ENCODE measurements at regions not wholly inside any gene's neighbourhood (a gene's known extent, or its start where the extent isn't known, plus 50 kb on each side); places are given as distances from the start of the nearest gene placed in this dataset.

DNA sequence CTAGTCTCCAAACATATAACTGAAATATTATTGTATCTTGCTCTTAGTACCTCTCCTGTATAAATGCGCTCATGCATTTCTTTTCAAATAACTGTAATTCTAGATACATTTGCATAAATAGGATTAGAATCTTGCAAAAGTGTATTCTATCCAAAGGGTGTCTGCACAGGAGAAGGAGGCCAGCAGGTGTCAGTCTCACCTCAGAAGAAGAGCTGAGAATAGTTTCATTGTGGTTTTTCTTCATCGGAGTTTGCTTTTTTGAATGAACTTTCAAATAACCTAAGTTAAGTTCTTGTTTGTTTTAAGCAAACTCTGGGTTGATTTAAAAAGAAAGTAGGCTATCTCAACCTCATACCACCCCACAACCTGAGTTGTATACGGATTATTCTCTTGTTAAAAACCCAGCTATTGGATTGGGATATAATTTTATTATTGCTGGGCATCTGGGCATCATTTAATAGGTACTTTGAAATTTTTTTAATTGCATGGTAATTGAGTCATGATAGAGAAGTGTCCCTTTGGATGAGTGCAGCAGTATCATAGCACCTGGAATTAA lies 125.0 kb upstream of the MLIP start:
- intact Hi-C loops (cut with DNase I): loop anchor here (5.0 kb wide), 2 partner anchors 281 to 1086 kb away; no protein-coding TSS in a partner anchor
- Histone ChIP-seq H3K27me3 (replicated peaks; ENCODE audit: insufficient read depth) (no peaks in the 10 kb centered on the region), H3K4me1 (replicated peaks) (no peaks in the 10 kb centered on the region), H3K4me3 (no peak overlapping the region), H3K27ac (no peak overlapping the region), H3K36me3 (no peaks in the 10 kb centered on the region), H3K9me3 (no peaks in the 10 kb centered on the region)
- peak; percentile 18 for DNase-seq (ENCODE audit: low spot score)
- no peak for TF ChIP-seq POLR2A (IDR thresholded peaks at IDR 0.05)
- TF ChIP-seq, protein P1, sequence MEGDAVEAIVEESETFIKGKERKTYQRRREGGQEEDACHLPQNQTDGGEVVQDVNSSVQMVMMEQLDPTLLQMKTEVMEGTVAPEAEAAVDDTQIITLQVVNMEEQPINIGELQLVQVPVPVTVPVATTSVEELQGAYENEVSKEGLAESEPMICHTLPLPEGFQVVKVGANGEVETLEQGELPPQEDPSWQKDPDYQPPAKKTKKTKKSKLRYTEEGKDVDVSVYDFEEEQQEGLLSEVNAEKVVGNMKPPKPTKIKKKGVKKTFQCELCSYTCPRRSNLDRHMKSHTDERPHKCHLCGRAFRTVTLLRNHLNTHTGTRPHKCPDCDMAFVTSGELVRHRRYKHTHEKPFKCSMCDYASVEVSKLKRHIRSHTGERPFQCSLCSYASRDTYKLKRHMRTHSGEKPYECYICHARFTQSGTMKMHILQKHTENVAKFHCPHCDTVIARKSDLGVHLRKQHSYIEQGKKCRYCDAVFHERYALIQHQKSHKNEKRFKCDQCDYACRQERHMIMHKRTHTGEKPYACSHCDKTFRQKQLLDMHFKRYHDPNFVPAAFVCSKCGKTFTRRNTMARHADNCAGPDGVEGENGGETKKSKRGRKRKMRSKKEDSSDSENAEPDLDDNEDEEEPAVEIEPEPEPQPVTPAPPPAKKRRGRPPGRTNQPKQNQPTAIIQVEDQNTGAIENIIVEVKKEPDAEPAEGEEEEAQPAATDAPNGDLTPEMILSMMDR (IDR thresholded peaks at IDR 0.05): peak in 3 of 4 experiments; percentile 61 to 65 (median 63)
- 7% methylated on average over 3 of the region's 3 CpGs for WGBS

DNA sequence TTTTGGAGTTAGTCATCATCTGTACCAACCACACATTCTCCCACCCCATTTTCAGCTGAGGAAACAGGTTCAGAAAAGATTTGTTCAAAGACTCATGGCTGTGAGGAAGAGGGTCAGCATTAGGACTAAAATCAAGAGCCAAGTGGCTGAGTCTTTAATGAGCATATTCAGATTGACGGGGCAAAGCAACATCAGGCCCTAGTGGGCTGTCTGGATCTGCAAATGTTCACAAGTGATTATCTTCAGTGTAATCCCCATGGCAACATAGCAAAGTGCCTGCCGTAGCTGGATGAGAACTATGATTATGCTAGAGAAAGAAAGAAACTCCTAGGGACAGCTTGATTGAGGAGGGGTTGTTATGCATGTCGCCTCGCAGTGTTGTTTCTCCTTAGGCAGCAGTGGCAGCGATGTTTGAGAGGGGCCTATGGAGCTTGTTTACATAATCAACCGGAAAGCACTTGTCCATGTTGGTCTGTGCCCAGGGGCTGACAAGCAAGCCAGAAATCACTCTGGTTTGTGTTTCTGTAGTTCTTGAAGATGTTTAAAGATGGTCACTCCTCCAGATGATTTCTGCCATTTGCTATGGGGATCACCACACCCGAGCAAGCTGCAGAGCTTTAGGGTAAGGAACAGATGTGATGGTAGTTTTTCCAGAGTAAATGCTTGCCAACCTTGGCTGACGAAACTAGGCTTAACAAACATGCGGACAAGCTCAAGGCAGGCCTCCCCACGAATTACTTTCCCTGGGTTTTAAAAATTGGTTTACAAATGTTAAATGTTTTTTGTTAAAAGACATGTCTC lies 124.3 kb upstream of the MLIP start:
- Histone ChIP-seq H3K27me3 (replicated peaks; ENCODE audit: insufficient read depth) (no peaks in the 10 kb centered on the region), H3K4me1 (replicated peaks) (no peaks in the 10 kb centered on the region), H3K9me3 (no peaks in the 10 kb centered on the region), H3K4me3 (no peak overlapping the region), H3K27ac (no peak overlapping the region), H3K36me3 (no peaks in the 10 kb centered on the region)
- intact Hi-C loops (cut with DNase I): loop anchor here (5.0 kb wide), 2 partner anchors 280 to 1085 kb away; no protein-coding TSS in a partner anchor
- 63% methylated on average over 10 of the region's 10 CpGs for WGBS
- TF ChIP-seq POLR2A (IDR thresholded peaks at IDR 0.05) (no peak), POLR2AphosphoS5 (IDR thresholded peaks at IDR 0.05) (no peak)
- TF ChIP-seq, protein P1 (IDR thresholded peaks at IDR 0.05): no peak
- no peak for DNase-seq (ENCODE audit: low spot score)

DNA sequence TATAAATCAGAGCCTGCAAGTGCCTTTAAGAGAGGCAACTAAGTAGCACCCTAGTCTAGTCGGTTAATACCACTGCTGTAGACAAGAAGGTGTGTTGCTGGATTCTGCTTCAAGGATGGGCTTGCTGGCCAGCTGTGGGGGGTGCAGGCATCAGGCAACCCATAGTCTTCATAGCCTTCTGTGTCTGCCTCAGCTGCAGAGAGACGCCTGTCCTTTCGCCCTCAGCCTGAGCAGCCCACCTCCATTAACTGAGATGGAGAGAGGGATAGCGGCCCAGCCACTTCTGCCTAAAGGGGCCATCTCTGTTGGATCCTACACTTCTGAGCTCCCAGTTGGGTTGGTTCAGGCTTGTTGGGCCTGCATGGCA lies 123.7 kb upstream of the MLIP start:
- 93% methylated on average over 4 of the region's 4 CpGs for WGBS
- no peak overlapping the region for H3K4me3 ChIP-seq
- no peak overlapping the region for H3K27ac ChIP-seq
- intact Hi-C loops (cut with DNase I): loop anchor here (5.0 kb wide), 2 partner anchors 280 to 1085 kb away; no protein-coding TSS in a partner anchor
- no peak for TF ChIP-seq POLR2A (IDR thresholded peaks at IDR 0.05)
- no peak for TF ChIP-seq POLR2AphosphoS5 (IDR thresholded peaks at IDR 0.05)
- TF ChIP-seq, protein P1 (IDR thresholded peaks at IDR 0.05): no peak
- no peak for DNase-seq (ENCODE audit: low spot score)
- H3K36me3 ChIP-seq: no peaks in the 10 kb centered on the region
- no peaks in the 10 kb centered on the region for H3K4me1 ChIP-seq (replicated peaks)
- H3K27me3 ChIP-seq (replicated peaks; ENCODE audit: insufficient read depth): no peaks in the 10 kb centered on the region
- no peaks in the 10 kb centered on the region for H3K9me3 ChIP-seq

DNA sequence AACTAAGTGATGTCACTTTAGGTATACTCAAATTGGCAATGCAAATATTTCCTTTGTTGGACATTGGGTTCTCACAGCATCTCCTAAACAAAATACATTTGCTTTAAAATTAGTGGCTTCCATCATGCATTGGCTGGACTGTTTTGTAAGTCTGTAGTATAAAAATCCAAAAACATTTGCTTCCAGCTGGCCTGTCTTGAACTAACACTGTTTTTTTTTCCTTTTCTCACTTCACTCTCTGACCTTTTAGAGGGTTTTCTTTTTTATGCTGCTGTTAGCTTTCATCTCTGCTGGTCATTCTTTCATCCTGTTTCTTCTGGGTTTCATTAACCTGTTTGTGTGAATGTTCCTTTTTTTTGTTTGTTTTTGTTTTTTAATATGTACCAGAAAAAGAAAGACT lies 121.7 kb upstream of the MLIP start:
- H3K4me1 ChIP-seq (replicated peaks): no peaks in the 10 kb centered on the region
- DNase-seq (ENCODE audit: low spot score): no peak
- no peaks in the 10 kb centered on the region for H3K9me3 ChIP-seq
- no peaks in the 10 kb centered on the region for H3K36me3 ChIP-seq
- H3K27me3 ChIP-seq (replicated peaks; ENCODE audit: insufficient read depth): no peaks in the 10 kb centered on the region
- TF ChIP-seq POLR2A (IDR thresholded peaks at IDR 0.05) (no peak), POLR2AphosphoS5 (IDR thresholded peaks at IDR 0.05) (no peak)
- TF ChIP-seq, protein P1 (IDR thresholded peaks at IDR 0.05): no peak
- H3K4me3 ChIP-seq: no peak overlapping the region
- no peak overlapping the region for H3K27ac ChIP-seq
- intact Hi-C loops (cut with DNase I): loop anchor here (5.0 kb wide), 2 partner anchors 278 to 1083 kb away; no protein-coding TSS in a partner anchor

DNA sequence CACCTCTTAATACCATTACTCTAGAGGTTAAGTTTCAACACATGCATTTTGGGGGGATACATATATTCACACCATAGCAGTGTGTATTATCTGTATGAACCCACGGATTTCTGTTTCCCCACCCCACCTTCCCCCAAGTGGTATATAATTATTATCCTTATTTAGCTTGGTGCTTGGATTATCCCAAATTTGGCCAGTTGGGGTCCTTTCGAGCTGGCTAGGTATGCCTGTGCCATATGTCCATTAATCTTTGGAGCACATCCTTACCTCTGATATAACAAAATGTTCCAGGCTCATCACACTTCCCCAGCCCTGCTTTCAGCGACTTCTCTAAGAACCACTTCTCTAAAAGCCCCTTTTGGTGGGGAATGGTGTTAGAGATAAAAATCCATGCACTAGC lies 118.7 kb upstream of the MLIP start:
- Histone ChIP-seq H3K4me1 (replicated peaks) (no peaks in the 10 kb centered on the region), H3K4me3 (no peak overlapping the region), H3K27me3 (replicated peaks; ENCODE audit: insufficient read depth) (no peaks in the 10 kb centered on the region), H3K27ac (no peak overlapping the region), H3K9me3 (no peaks in the 10 kb centered on the region), H3K36me3 (no peaks in the 10 kb centered on the region)
- TF ChIP-seq, protein P1 (IDR thresholded peaks at IDR 0.05): no peak
- TF ChIP-seq POLR2AphosphoS5 (IDR thresholded peaks at IDR 0.05): no peak
- no peak for TF ChIP-seq POLR2A (IDR thresholded peaks at IDR 0.05)
- no peak for DNase-seq (ENCODE audit: low spot score)
- intact Hi-C loops (cut with DNase I): no loop called here
- WGBS: 90% methylated on average over 3 of the region's 3 CpGs

All from prostate gland (tissue), 2 donors.